Stimulated activated CD8-positive, alpha-beta memory T cell treated with anti-CD3 and anti-CD28 coated beads, Interleukin-2, amount 100 ng/mL, for 1 hour (primary cell): ENCODE measurements at regions not wholly inside any gene's neighbourhood (a gene's known extent, or its start where the extent isn't known, plus 50 kb on each side); places are given as distances from the start of the nearest gene placed in this dataset.
"Not testable (repeated sequence)": the region's sequence is repeated elsewhere in the genome, so short reads cannot be mapped to it uniquely, and the experiment has no call there.

ENCODE experiments used
- DNase-seq, 2 donors: peaks; one replicate each; pipeline ENCODE4 v3.0.0-alpha.2; 2020; ENCODE audit warnings: low read depth in 2 of 2

DNA sequence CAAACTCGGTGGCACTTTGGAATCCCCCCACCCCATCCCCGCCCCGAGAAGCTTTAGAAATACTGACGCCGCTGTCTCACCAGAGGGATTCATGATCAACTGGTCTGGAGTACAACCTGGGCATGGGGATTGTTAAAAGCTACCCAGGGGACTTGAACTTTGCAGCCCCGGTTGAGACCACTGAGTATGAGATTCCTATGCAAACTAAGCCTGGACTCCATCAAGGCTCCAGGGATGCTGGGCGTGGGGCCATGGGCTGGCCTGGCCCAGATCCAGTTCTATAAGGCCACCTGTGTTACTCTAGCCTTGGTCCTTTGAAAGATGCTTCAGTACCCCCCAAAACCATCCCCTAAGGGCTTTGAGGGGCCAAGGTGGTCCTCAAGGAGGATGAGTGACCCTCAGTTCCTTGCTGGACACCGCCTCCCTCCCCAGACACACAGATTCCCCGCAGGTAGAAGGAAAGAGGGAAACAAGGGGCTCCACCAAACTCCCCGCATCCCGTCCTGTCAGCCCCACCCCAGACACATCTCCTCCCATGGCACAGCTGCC is 68.5 kb downstream of the MRPL36 start:
- DNase-seq: no peak

- no peak for DNase-seq
Observed at GRCh38 chr5:1730487-1730847, 69.2 kb downstream of the MRPL36 start.

GRCh38 chr5:1729641-1730486 is 69.8 kb downstream of the MRPL36 start:
- DNase-seq: no peak

DNA sequence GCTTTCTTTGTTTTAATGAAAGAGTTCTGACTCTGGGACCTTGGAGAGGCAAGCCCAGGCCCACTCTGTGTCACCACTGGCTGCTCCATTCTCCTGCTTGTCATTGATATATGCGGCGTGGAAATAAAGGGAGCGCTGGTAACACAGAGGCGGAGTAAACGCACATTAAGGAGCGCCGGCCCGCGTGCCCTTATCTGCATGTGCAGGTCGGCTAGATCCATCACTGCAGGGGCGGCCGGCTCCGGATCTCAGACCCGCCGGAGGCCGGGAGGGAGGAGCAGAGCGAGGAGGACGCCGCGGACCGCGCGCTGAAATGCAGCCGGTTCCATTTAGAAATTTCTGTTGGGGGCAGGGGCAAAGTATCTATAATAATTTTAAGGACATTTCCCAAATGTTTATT is 70.8 kb downstream of the MRPL36 start:
- no peak for DNase-seq

GRCh38 chr5:1727571-1727970 is 72.1 kb downstream of the MRPL36 start:
- DNase-seq: no peak

GRCh38 chr5:1726956-1727355 is 72.7 kb downstream of the MRPL36 start:
- no peak for DNase-seq

- no peak for DNase-seq
Observed at GRCh38 chr5:1726469-1726865, 73.2 kb downstream of the MRPL36 start.

GRCh38 chr5:1725641-1726468 is 73.8 kb downstream of the MRPL36 start:
- DNase-seq: no peak

DNA sequence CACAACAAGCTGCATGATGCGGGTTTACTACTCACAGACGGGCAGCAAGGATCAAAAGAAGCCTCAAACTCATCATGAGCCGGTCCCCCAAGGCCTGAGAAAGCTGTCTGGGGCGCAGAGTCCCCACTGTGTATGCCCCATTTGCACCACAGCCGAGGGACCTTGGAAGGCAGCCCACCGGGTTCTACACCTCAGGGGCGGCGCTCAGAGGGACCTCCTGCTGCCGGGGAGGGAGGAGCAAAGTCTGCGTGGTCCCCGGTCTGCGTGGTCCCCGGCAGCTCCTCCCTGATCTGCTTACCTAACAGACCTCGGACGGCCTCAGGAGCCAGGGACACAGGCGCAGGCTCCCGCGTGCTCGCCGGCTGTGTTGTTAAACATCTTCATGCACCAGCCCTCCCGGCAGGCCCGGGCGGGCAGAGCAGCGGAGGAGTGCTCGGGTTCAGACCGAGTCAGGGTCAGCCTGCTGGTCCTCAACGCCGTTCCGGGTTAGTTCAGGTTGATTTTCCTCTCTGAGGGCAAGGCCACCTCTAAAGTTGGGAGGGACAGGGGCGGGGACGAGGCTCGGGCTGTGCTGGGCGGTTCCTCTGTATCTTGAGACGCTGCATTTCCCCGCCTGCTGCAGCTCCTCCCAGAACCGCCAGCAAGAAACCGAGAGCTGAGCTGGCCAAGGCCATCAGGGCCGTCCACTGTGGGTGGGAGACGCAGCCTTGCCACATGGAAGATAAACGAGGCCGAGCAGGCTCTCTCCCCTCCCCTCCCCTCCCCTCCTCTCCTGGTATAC is 74.6 kb downstream of the MRPL36 start:
- DNase-seq: no peak

- no peak for DNase-seq
Observed at GRCh38 chr5:1723957-1724821, 75.4 kb downstream of the MRPL36 start.

- no peak for DNase-seq
Observed at GRCh38 chr5:1723476-1723875, 76.2 kb downstream of the MRPL36 start.

DNA sequence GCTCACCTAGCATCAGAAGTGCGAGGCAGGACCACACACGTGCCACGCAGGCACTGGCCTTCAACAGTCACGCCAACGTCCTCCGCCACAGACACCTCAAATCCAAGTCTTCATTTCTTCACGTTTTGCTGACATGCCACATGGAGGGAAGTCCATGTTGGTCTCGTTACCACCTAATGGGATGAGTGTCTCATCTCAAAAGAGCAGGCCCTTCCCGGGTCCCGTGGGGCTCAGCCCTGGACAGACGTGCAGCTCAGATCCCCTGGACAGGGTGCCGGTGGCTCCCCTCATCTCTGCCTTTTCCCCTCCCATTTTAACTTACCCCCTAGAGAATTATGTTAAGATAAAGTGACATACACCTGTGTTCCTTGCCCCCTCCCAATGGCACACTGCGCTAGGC is 76.8 kb downstream of the MRPL36 start:
- no peak for DNase-seq

DNA sequence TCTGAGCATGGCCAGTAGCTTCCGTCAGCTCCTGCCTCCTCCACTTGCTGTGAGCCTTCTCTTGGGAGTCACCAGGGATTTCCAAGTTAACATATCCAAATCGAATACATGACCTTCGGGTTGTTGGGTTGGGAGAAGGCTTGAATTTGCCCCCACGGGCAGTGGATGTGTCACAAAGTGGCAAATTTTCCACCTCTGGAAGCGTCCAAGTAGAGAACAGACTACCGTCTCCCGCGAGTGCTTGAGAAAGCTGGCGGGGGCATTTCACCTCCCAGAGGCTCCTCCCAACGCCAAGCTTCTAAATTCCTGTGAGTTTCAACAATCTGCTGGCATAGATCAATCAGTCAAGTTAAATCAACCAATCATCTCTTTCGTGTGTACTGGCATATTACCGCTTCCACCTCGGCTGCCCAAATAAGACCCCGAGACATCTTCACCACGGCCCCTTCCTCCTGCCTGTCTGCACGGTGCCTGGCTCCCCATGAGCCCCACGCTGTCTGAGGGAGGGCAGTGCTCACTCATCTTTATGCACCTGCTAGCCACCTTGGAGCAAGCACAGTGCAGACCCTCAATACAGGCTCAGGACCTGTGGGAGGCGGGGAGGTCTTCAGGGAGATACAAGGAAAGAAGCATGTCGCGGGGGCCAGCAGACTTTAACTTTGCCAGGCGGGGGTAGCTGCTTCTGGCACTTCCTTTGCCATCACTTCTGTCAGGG is 79.1 kb downstream of the MRPL36 start:
- no peak for DNase-seq

DNA sequence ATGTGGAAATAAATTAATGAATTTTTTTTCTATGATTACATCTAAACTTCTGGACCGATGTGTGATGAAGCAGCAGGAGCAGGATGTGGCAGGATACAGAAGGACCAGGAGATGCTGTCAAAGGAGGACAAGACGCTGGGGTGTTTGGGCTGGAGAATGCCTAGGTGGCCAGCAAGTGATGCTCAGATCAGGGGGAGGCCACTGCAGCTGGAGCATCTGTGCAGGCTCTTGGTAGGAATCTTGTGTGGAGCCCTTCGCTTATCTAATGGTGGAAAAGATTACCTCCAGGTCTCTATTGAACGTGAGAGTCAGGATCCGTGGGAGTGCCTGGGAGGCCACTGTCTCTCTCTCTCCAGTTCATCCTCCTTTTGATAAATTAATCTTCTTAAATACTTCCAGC is 79.8 kb downstream of the MRPL36 start:
- DNase-seq: no peak

- DNase-seq: no peak
Observed at GRCh38 chr5:1718669-1719068, 81.0 kb downstream of the MRPL36 start.

DNA sequence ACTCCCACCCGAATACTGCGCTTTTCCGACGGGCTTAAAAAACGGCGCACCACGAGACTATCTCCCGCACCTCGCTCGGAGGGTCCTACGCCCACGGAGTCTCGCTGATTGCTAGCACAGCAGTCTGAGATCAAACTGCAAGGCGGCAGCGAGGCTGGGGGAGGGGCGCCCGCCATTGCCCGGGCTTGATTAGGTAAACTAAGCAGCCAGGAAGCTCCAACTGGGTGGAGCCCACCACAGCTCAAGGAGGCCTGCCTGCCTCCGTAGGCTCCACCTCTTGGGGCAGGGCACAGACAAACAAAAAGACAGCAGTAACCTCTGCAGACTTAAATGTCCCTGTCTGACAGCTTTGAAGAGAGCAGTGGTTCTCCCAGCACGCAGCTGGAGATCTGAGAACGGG is 89.5 kb downstream of the MRPL36 start:
- DNase-seq: not testable (repeated sequence)

DNA sequence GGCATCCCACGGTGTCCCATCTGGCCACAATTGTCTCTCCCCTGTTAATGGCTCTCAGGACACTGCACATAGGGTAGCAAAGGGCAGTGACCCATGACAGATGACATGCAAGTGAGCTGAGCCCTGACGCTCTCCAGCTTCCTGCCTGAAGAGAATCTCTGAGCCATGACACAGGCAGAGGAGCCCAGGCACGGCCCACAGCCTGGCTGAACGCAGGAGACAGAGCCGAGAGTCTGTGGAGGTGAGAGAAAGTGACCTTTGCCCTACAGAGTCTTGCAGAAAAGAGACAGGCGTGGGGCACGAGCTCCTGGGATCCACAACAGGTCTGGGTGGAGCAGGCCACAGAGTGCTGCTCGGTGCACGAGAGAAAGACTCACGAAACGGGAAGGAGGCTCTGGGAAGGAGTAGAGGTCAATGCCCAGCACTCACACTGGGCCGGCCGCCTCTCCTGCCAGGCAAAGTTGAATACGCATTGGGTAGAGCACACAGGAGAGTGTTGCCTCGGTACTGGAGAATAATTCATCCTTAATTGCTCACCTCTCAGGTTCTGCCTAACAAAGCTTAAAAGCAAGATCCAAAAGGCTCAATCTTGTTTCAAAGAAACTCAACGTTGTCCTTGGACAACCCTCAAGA is 90.3 kb downstream of the MRPL36 start:
- DNase-seq: no peak

DNA sequence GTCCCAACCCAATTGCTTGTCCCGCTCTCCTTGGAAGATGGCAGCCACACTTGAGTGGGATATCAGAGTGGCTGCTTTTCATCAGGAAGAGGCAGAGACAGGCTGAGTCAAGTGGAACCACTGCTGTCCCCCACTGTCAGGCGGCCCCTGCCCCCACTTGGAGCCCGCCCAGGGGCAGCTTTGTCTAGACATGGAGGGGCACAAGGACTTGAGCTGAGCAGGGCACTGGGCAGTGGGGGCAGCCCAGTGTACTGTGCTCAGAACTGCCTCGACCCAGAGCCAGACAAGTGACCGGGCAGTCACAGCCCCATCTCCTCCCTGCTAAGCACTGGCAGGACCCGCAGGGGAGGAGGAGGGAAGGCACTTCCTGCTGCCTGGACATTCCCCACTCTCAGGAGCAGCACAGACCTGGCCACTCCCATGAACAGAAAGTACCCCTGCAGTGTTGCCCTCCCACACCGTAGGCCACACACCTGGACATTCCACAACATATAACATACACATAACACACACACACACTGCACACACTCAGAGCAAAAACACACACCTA is 91.0 kb downstream of the MRPL36 start:
- no peak for DNase-seq

DNA sequence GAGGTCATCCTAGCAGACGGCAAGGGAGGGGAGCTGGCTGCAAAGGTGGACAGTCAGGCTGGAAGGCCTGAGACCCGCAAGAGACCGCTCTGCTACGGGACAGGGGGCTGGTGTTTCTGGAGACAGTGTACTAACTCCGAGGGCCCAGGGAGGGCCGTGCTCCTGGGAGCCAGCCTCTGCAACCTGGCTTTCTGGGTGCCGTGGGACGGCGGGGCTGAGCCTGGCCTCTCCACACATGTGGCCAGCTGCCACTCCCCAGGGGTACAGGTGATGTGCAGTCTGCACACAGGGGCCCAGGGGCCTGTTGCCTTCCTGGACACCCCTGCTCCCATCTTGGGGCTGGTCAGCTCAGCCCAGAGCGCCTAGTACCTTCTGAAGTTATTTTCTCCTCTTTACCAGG is 92.2 kb downstream of the MRPL36 start:
- DNase-seq: no peak

- no peak for DNase-seq
Observed at GRCh38 chr5:1706428-1706827, 93.2 kb downstream of the MRPL36 start.
